Endothelial cell of umbilical vein (primary cell): ENCODE measurements at regions not wholly inside any gene's neighbourhood (a gene's known extent, or its start where the extent isn't known, plus 50 kb on each side); places are given as distances from the start of the nearest gene placed in this dataset.

Experiments used
- BruUV-seq: library from RNA; stranded (reverse); fragments of 400-500 nt; replicated peaks from 2 replicates; lab custom pipeline; 2021; lab: Mats Ljungman, UMichigan
- CTCF ChIA-PET: fragments of 300-600, 350-600 bp; sonication (Branson Sonifier 250); formaldehyde crosslinking; loops from one replicate; lab custom pipeline; 2021; ENCODE audit warnings: antibody characterized with exemption, inconsistent platforms; lab: Charles Lee
- POLR2A ChIA-PET: fragments of 300-600, 350-600 bp; sonication (Branson Sonifier 250); formaldehyde crosslinking; loops from one replicate; lab custom pipeline; 2021; ENCODE audit warnings: antibody characterized with exemption, inconsistent platforms; lab: Charles Lee
- DNase-seq: peaks from one replicate; pipeline ENCODE4 v3.0.0-alpha.2; 2011; ENCODE audit warnings: low read depth, low spot score
- FAIRE-seq: peaks from 2 replicates; lab custom pipeline; 2011; peaks lifted over from hg19 to GRCh38; lab: Jason Lieb, UNC
- H2AFZ ChIP-seq: 2 replicates; pipeline ENCODE4 v1.6.0; 2012; ENCODE audit warnings: low read depth, low read length, control low read depth, inconsistent platforms
- H3K27ac ChIP-seq: 2 replicates; pipeline ENCODE4 v1.5.1; 2011; ENCODE audit warnings: low read depth, mild to moderate bottlenecking, control low read depth, low read length, moderate library complexity; ENCODE audit not compliant: insufficient read depth
- H3K27me3 ChIP-seq, 2 experiments: 2 replicates each; pipeline versions ENCODE4 v1.6.0 to v1.6.1; 2011; ENCODE audit warnings: low read length in 2 of 2, mixed read lengths in 1 of 2; ENCODE audit not compliant: control insufficient read depth in 2 of 2, insufficient read depth in 2 of 2
- H3K36me3 ChIP-seq, 2 experiments: 2 replicates in 1 of 2; 3 replicates in 1 of 2; pipeline ENCODE4 v1.5.1; 2011; ENCODE audit warnings: low read length in 2 of 2, mild to moderate bottlenecking in 1 of 2, moderate library complexity in 1 of 2; ENCODE audit not compliant: control insufficient read depth in 2 of 2, insufficient read depth in 2 of 2; ENCODE audit errors: extremely low read depth in 1 of 2
- H3K4me1 ChIP-seq: 3 replicates; pipeline ENCODE4 v1.5.1; 2011; ENCODE audit warnings: mild to moderate bottlenecking, low read length; ENCODE audit not compliant: control insufficient read depth, insufficient read depth; ENCODE audit errors: extremely low read depth
- H3K4me2 ChIP-seq: 2 replicates; pipeline ENCODE4 v1.6.1; 2011; ENCODE audit warnings: low read length, control low read depth, mixed read lengths; ENCODE audit not compliant: insufficient read depth
- H3K4me3 ChIP-seq, 3 experiments: fragments of 200-600 bp in 1 of 3; sonication (generic), shearing (Covaris generic) in 1 of 3; replicated peaks in 1 of 3; 2 replicates each; pipeline ENCODE4 v1.5.1; 2011 to 2016; ENCODE audit warnings: control low read depth in 3 of 3, low read length in 3 of 3, mild to moderate bottlenecking in 2 of 3, inconsistent platforms in 1 of 3, low read depth in 1 of 3, moderate library complexity in 1 of 3; ENCODE audit not compliant: insufficient read depth in 1 of 3
- H3K79me2 ChIP-seq: 2 replicates; pipeline ENCODE4 v1.6.0; 2012; ENCODE audit warnings: low read length, inconsistent platforms; ENCODE audit not compliant: control insufficient read depth, insufficient read depth
- H3K9ac ChIP-seq: replicated peaks from 2 replicates; pipeline ENCODE3; 2011; ENCODE audit warnings: low read length, control low read depth; ENCODE audit not compliant: insufficient read depth; ENCODE audit errors: extremely low read depth
- H3K9me1 ChIP-seq: replicated peaks from 3 replicates; pipeline ENCODE4 v1.6.0; 2011; ENCODE audit warnings: mild to moderate bottlenecking, low read length; ENCODE audit not compliant: control insufficient read depth, insufficient read depth; ENCODE audit errors: extremely low read depth
- H3K9me3 ChIP-seq: replicated peaks from 2 replicates; pipeline ENCODE4 v1.5.1; 2012; ENCODE audit warnings: low read length, inconsistent platforms; ENCODE audit not compliant: control insufficient read depth, insufficient read depth
- H4K20me1 ChIP-seq: replicated peaks from 2 replicates; pipeline ENCODE3; 2011; ENCODE audit warnings: mild to moderate bottlenecking, low read length; ENCODE audit not compliant: control insufficient read depth, insufficient read depth; ENCODE audit errors: extremely low read depth
- EZH2 ChIP-seq: IDR thresholded peaks from 2 replicates; pipeline ENCODE4 v1.6.1; 2012; ENCODE audit warnings: borderline replicate concordance, low read depth, mild to moderate bottlenecking, moderate library complexity, low read length, inconsistent platforms; ENCODE audit not compliant: severe bottlenecking
- FOS ChIP-seq: IDR thresholded peaks from 2 replicates; pipeline ENCODE4 v1.6.1; 2011; ENCODE audit warnings: mild to moderate bottlenecking, low read length, moderate library complexity, borderline replicate concordance; ENCODE audit not compliant: insufficient read depth
- GATA2 ChIP-seq: IDR thresholded peaks from 2 replicates; pipeline ENCODE4 v1.7.0; 2011; ENCODE audit warnings: low read depth, mild to moderate bottlenecking, moderate library complexity, mixed read lengths, low read length; ENCODE audit not compliant: insufficient read length, insufficient read depth
- JUN ChIP-seq: IDR thresholded peaks from 2 replicates; pipeline ENCODE4 v1.6.1; 2011; ENCODE audit warnings: borderline replicate concordance, low read depth; ENCODE audit not compliant: insufficient read length, insufficient read depth
- MYC ChIP-seq: IDR thresholded peaks from one replicate; pipeline ENCODE4 v1.6.1; 2011; ENCODE audit warnings: mild to moderate bottlenecking, low read depth, low read length
- POLR2A ChIP-seq: IDR thresholded peaks from 2 replicates; pipeline ENCODE4 v1.6.1; 2012; ENCODE audit warnings: low read depth, mild to moderate bottlenecking, control low read depth, low read length
- POLR2AphosphoS5 ChIP-seq: IDR thresholded peaks from 2 replicates; pipeline ENCODE4 v1.6.1; 2012; ENCODE audit warnings: low read depth, mild to moderate bottlenecking, control low read depth, low read length, moderate library complexity; ENCODE audit not compliant: insufficient read depth
- dilution Hi-C: fragments of 300-500 bp; cut with MboI; formaldehyde crosslinking; loops from one replicate; pipeline ENCODE4 v1.15.0; 2019; ENCODE audit warnings: low sequenced_read_pairs; ENCODE audit not compliant: extremely low pct_ligation_motif_present
- intact Hi-C: fragments of 100-400 bp; cut with micrococcal nuclease; formaldehyde crosslinking; loops from one replicate; pipeline ENCODE4 v1.10.0; 2022
- TF ChIP-seq, protein P1 (sequence below): IDR thresholded peaks from 2 replicates; pipeline ENCODE4 v1.6.1; 2011; ENCODE audit not compliant: insufficient read depth, insufficient read length
- TF ChIP-seq, protein P2 (sequence below), 2 donors: IDR thresholded peaks; 1 replicate in 1 of 2; 2 replicates in 1 of 2; pipeline ENCODE4 v1.5.1; 2011; ENCODE audit warnings: low read length in 2 of 2, mild to moderate bottlenecking in 2 of 2, moderate library complexity in 2 of 2, control low read depth in 1 of 2, inconsistent platforms in 1 of 2, low read depth in 1 of 2; ENCODE audit not compliant: insufficient read depth in 1 of 2; ENCODE audit errors: extremely low read depth in 1 of 2

DNA sequence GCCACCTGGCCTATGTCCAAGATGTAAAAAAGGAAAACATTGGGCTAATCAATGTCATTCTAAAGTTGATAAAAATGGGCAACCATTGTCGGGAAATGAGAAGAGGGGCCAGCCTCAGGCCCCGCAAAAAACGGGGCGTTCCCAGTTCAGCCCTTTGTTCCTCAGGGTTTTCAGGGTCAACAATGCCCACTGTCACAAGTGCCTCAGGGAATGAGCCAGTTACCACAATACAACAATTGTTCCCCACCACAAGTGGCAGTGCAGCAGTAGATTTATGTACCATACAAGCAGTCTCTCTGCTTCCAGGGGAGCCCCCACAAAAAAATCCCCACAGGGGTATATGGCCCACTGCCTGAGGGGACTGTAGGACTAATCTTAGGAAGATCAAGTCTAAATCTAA lies 112.5 kb downstream of the ZNF486 start:
- FAIRE-seq, result no peak

DNA sequence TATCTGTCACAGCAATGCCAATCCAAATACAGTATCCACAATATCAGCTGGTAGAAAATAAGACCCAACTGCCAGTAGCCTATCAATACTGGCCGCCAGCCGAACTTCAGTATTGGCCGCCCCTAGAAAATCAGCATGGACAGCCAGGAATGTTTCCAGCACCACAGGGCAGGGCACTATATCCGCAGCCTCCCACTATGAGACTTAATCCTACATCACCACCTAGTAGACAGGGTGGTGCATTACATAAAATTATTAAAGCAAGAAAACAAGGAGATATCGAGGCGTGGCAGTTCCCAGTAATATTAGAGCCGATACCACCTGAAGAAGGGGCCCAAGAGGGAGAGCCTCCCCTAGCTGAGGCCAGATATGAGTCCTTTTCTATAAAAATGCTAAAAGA lies 111.3 kb downstream of the ZNF486 start:
- H3K27ac ChIP-seq, result no peak overlapping the region
- no peaks in the 10 kb centered on the region for H3K27me3 ChIP-seq
- H3K36me3 ChIP-seq, result no peaks in the 10 kb centered on the region
- no peaks in the 10 kb centered on the region for H3K4me1 ChIP-seq
- CTCF ChIA-PET, result no interaction called here
- H3K9me3 ChIP-seq, result peaks cover 2% of the 10 kb centered on the region
- BruUV-seq, result no TSS peak
- no peak for TF ChIP-seq POLR2A
- TF ChIP-seq, protein P1, sequence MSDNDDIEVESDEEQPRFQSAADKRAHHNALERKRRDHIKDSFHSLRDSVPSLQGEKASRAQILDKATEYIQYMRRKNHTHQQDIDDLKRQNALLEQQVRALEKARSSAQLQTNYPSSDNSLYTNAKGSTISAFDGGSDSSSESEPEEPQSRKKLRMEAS, result no peak
- no peak for TF ChIP-seq JUN
- TF ChIP-seq FOS, result no peak
- TF ChIP-seq GATA2, result no peak
- TF ChIP-seq, protein P2, sequence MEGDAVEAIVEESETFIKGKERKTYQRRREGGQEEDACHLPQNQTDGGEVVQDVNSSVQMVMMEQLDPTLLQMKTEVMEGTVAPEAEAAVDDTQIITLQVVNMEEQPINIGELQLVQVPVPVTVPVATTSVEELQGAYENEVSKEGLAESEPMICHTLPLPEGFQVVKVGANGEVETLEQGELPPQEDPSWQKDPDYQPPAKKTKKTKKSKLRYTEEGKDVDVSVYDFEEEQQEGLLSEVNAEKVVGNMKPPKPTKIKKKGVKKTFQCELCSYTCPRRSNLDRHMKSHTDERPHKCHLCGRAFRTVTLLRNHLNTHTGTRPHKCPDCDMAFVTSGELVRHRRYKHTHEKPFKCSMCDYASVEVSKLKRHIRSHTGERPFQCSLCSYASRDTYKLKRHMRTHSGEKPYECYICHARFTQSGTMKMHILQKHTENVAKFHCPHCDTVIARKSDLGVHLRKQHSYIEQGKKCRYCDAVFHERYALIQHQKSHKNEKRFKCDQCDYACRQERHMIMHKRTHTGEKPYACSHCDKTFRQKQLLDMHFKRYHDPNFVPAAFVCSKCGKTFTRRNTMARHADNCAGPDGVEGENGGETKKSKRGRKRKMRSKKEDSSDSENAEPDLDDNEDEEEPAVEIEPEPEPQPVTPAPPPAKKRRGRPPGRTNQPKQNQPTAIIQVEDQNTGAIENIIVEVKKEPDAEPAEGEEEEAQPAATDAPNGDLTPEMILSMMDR (IDR thresholded peaks at IDR 0.05; ENCODE audit: extremely low read depth in 1 of 2, insufficient read depth in 1 of 2, low read depth in 1 of 2, low read length in 2 of 2), result no peak
- no peak for TF ChIP-seq EZH2
- TF ChIP-seq POLR2AphosphoS5, result no peak
- no peak for TF ChIP-seq MYC
- no peaks in the 10 kb centered on the region for H4K20me1 ChIP-seq
- H3K9ac ChIP-seq, result no peak overlapping the region
- H3K4me3 ChIP-seq, result no peak overlapping the region
- no peak overlapping the region for H2AFZ ChIP-seq
- FAIRE-seq (no peak), DNase-seq (no peak)
- no peaks in the 10 kb centered on the region for H3K9me1 ChIP-seq
- no peaks in the 10 kb centered on the region for H3K79me2 ChIP-seq
- POLR2A ChIA-PET, result no interaction called here
- no peak overlapping the region for H3K4me2 ChIP-seq
- dilution Hi-C loops (no loop called here), intact Hi-C loops (no loop called here)

More for the DNA sequence above, 112.5 kb downstream of the ZNF486 start:
- no peak overlapping the region for H3K4me2 ChIP-seq
- no TSS peak for BruUV-seq
- H2AFZ ChIP-seq, result no peak overlapping the region
- H3K9me3 ChIP-seq, result peaks cover 2% of the 10 kb centered on the region
- DNase-seq, result no peak
- no peaks in the 10 kb centered on the region for H3K4me1 ChIP-seq
- TF ChIP-seq POLR2AphosphoS5 (no peak), FOS (no peak), JUN (no peak), EZH2 (no peak)
- TF ChIP-seq, protein P2 (IDR thresholded peaks at IDR 0.05; ENCODE audit: extremely low read depth in 1 of 2, insufficient read depth in 1 of 2, low read depth in 1 of 2, low read length in 2 of 2), result no peak
- H3K27me3 ChIP-seq, result no peaks in the 10 kb centered on the region
- POLR2A ChIA-PET, result no interaction called here
- no peaks in the 10 kb centered on the region for H3K36me3 ChIP-seq
- H3K9me1 ChIP-seq, result no peaks in the 10 kb centered on the region
- intact Hi-C loops (no loop called here), dilution Hi-C loops (no loop called here)
- no peak overlapping the region for H3K27ac ChIP-seq
- no peak overlapping the region for H3K9ac ChIP-seq
- CTCF ChIA-PET, result no interaction called here
- no peaks in the 10 kb centered on the region for H3K79me2 ChIP-seq
- no peaks in the 10 kb centered on the region for H4K20me1 ChIP-seq
- H3K4me3 ChIP-seq, result no peak overlapping the region
